GM12878 (cell line): ENCODE measurements at regions not wholly inside any gene's neighbourhood (a gene's known extent, or its start where the extent isn't known, plus 50 kb on each side); places are given as distances from the start of the nearest gene placed in this dataset.

Experiments used
- ATAC-seq: fragments of 200-7000 bp; cut with Tn5 transposase; 3 replicates; pipeline ENCODE4 v1.9.1; 2020; ENCODE audit warnings: mild to moderate bottlenecking, moderate library complexity
- BruUV-seq: library from RNA; stranded (reverse); fragments of 400-500 nt; replicated peaks from 2 replicates; lab custom pipeline; 2021; lab: Mats Ljungman, UMichigan
- CTCF ChIA-PET: fragments of 300-600 bp; sonication (Branson Sonifier 250); formaldehyde crosslinking; extraction: SDS; loops from one replicate; lab custom pipeline; 2021; ENCODE audit warnings: inconsistent platforms; lab: Yijun Ruan, JAX
- POLR2A ChIA-PET: fragments of 350-600 bp; formaldehyde crosslinking; extraction: SDS; loops from one replicate; lab custom pipeline; 2021; ENCODE audit warnings: inconsistent platforms; lab: Charles Lee
- RAD21 ChIA-PET: fragments of 300-600 bp; sonication (Branson Sonifier 250); formaldehyde crosslinking; loops from one replicate; lab custom pipeline; 2023; ENCODE audit warnings: antibody characterized with exemption; ENCODE audit not compliant: unreplicated experiment; lab: Charles Lee
- SMC1A ChIA-PET: fragments of 300-600 bp; sonication (Branson Sonifier 250); formaldehyde crosslinking; loops from one replicate; lab custom pipeline; 2023; ENCODE audit not compliant: unreplicated experiment, uncharacterized antibody; lab: Charles Lee
- DNase-seq: peaks from one replicate; pipeline ENCODE4 v3.0.0-alpha.2; 2011; ENCODE audit warnings: low read depth, low spot score
- FAIRE-seq: peaks from 3 replicates; lab custom pipeline; 2011; peaks lifted over from hg19 to GRCh38; lab: Jason Lieb, UNC
- H2AFZ ChIP-seq: 2 replicates; pipeline ENCODE4 v1.6.0; 2011; ENCODE audit warnings: low read depth, low read length, control low read depth; ENCODE audit not compliant: control insufficient read depth
- H3K27ac ChIP-seq: 2 replicates; pipeline ENCODE4 v1.5.1; 2011; ENCODE audit warnings: control low read depth; ENCODE audit not compliant: control insufficient read depth, insufficient read depth
- H3K27me3 ChIP-seq, 2 experiments: replicated peaks in 1 of 2; 2 replicates each; pipeline versions ENCODE4 v1.6.0 to v1.6.1; 2011; ENCODE audit warnings: low read length in 1 of 2; ENCODE audit not compliant: control insufficient read depth in 2 of 2, insufficient read depth in 2 of 2
- H3K36me3 ChIP-seq, 2 experiments: 2 replicates each; pipeline ENCODE4 v1.5.1; 2011; ENCODE audit warnings: low read length in 1 of 2; ENCODE audit not compliant: control insufficient read depth in 2 of 2, insufficient read depth in 2 of 2
- H3K4me1 ChIP-seq: 2 replicates; pipeline ENCODE4 v1.6.1; 2011; ENCODE audit warnings: mild to moderate bottlenecking, low read length, moderate library complexity, mixed read lengths; ENCODE audit not compliant: control insufficient read depth, insufficient read depth
- H3K4me2 ChIP-seq: 2 replicates; pipeline ENCODE4 v1.6.0; 2011; ENCODE audit warnings: control low read depth; ENCODE audit not compliant: control insufficient read depth, insufficient read depth
- H3K4me3 ChIP-seq: fragments of 200-600 bp; sonication (generic); 2 replicates; pipeline ENCODE4 v1.5.1; 2016
- H3K79me2 ChIP-seq: 2 replicates; pipeline ENCODE4 v1.6.0; 2011; ENCODE audit warnings: low read length; ENCODE audit not compliant: control insufficient read depth, insufficient read depth
- H3K9ac ChIP-seq: 2 replicates; pipeline ENCODE4 v1.8.0; 2011; ENCODE audit warnings: low read length, control low read depth, mixed read lengths; ENCODE audit not compliant: control insufficient read depth, insufficient read depth
- H3K9me3 ChIP-seq: replicated peaks from 3 replicates; pipeline ENCODE4 v1.5.1; 2011; ENCODE audit warnings: mild to moderate bottlenecking, low read length; ENCODE audit not compliant: control insufficient read depth, insufficient read depth
- H4K20me1 ChIP-seq: 2 replicates; pipeline ENCODE4 v1.6.0; 2011; ENCODE audit not compliant: control insufficient read depth, insufficient read depth
- ATF7 ChIP-seq: fragments of 450-650 bp; IDR thresholded peaks from 2 replicates; pipeline ENCODE4 v1.6.1; 2016; ENCODE audit warnings: low read depth, mild to moderate bottlenecking
- CBFB ChIP-seq: IDR thresholded peaks from 2 replicates; pipeline ENCODE4 v1.6.1; 2016; ENCODE audit warnings: antibody characterized with exemption, low read depth
- EGR1 ChIP-seq, 2 experiments: IDR thresholded peaks; 1 replicate in 1 of 2; 2 replicates in 1 of 2; pipeline ENCODE4 v1.6.1; 2011 to 2012; ENCODE audit warnings: low read depth in 2 of 2, low read length in 2 of 2, borderline replicate concordance in 1 of 2, mild to moderate bottlenecking in 1 of 2, moderate library complexity in 1 of 2
- IKZF2 ChIP-seq, 2 experiments: fragments of 450-650 bp; IDR thresholded peaks; 2 replicates each; pipeline ENCODE4 v1.6.1; 2017; ENCODE audit warnings: mild to moderate bottlenecking in 2 of 2, moderate library complexity in 2 of 2
- MEF2A ChIP-seq: IDR thresholded peaks from 2 replicates; pipeline ENCODE4 v1.6.1; 2011; ENCODE audit warnings: low read depth, mild to moderate bottlenecking, low read length, moderate library complexity; ENCODE audit not compliant: insufficient read depth
- NFIC ChIP-seq: IDR thresholded peaks from 2 replicates; pipeline ENCODE4 v1.6.1; 2012; ENCODE audit warnings: low read depth, mild to moderate bottlenecking, inconsistent platforms, low read length, moderate library complexity
- POLR2AphosphoS5 ChIP-seq: IDR thresholded peaks from 2 replicates; pipeline ENCODE4 v1.6.1; 2011; ENCODE audit warnings: mild to moderate bottlenecking, low read length, inconsistent platforms
- RB1 ChIP-seq: fragments of 450-650 bp; formaldehyde crosslinking; IDR thresholded peaks from 2 replicates; pipeline ENCODE4 v1.6.1; 2017; ENCODE audit warnings: mild to moderate bottlenecking, borderline replicate concordance
- RCOR1 ChIP-seq: conservative IDR thresholded peaks from 2 replicates; pipeline ENCODE4 v1.6.1; 2012; ENCODE audit warnings: low read depth, low read length, improper control_type of control experiment
- SMC3 ChIP-seq: IDR thresholded peaks from 2 replicates; pipeline ENCODE4 v1.6.1; 2011; ENCODE audit warnings: low read length, improper control_type of control experiment, borderline replicate concordance
- SPI1 ChIP-seq: IDR thresholded peaks from 2 replicates; pipeline ENCODE4 v1.6.1; 2011; ENCODE audit warnings: low read depth, mild to moderate bottlenecking, low read length, moderate library complexity, borderline replicate concordance; ENCODE audit not compliant: insufficient read depth
- SREBF1 ChIP-seq: IDR thresholded peaks from 2 replicates; pipeline ENCODE4 v1.6.1; 2012; ENCODE audit warnings: mild to moderate bottlenecking, low read length
- TARDBP ChIP-seq: IDR thresholded peaks from 2 replicates; pipeline ENCODE4 v1.6.1; 2016; ENCODE audit warnings: borderline replicate concordance
- ZNF622 ChIP-seq: fragments of 450-650 bp; IDR thresholded peaks from 2 replicates; pipeline ENCODE4 v1.6.1; 2017; ENCODE audit warnings: mild to moderate bottlenecking, inconsistent platforms
- WGBS: methylation state at CpG from one replicate; pipeline ENCODE4 v1.1.6; 2016; ENCODE audit warnings: low lambda C conversion rate; ENCODE audit not compliant: insufficient replicate concordance, insufficient coverage; ENCODE audit errors: missing lambda C conversion rate; 5-methylcytosine and 5-hydroxymethylcytosine counted together
- in situ Hi-C: fragments of 300-500 bp; cut with MboI; formaldehyde crosslinking; loops from 9 replicates; pipeline ENCODE4 v1.14.3; 2018; ENCODE audit warnings: mixed read lengths
- intact Hi-C: fragments of 100-400 bp; cut with micrococcal nuclease; formaldehyde crosslinking; loops from one replicate; pipeline ENCODE4 v1.14.2; 2022; ENCODE audit not compliant: unreplicated experiment
- TF ChIP-seq, protein P1 (sequence below), 3 experiments: IDR thresholded peaks in 2 of 3; conservative IDR thresholded peaks in 1 of 3; 2 replicates each; pipeline ENCODE4 v1.5.1; 2011; ENCODE audit warnings: low read depth in 3 of 3, low read length in 3 of 3, mild to moderate bottlenecking in 3 of 3, control low read depth in 2 of 3, moderate library complexity in 2 of 3, inconsistent platforms in 1 of 3, mixed read lengths in 1 of 3; ENCODE audit not compliant: control insufficient read depth in 2 of 3, insufficient read depth in 1 of 3; ENCODE audit errors: extremely low read depth in 1 of 3
- TF ChIP-seq, protein P2 (sequence below): IDR thresholded peaks from 2 replicates; pipeline ENCODE4 v1.6.1; 2012; ENCODE audit warnings: improper control_type of control experiment, low read depth, low read length; ENCODE audit not compliant: insufficient replicate concordance

DNA sequence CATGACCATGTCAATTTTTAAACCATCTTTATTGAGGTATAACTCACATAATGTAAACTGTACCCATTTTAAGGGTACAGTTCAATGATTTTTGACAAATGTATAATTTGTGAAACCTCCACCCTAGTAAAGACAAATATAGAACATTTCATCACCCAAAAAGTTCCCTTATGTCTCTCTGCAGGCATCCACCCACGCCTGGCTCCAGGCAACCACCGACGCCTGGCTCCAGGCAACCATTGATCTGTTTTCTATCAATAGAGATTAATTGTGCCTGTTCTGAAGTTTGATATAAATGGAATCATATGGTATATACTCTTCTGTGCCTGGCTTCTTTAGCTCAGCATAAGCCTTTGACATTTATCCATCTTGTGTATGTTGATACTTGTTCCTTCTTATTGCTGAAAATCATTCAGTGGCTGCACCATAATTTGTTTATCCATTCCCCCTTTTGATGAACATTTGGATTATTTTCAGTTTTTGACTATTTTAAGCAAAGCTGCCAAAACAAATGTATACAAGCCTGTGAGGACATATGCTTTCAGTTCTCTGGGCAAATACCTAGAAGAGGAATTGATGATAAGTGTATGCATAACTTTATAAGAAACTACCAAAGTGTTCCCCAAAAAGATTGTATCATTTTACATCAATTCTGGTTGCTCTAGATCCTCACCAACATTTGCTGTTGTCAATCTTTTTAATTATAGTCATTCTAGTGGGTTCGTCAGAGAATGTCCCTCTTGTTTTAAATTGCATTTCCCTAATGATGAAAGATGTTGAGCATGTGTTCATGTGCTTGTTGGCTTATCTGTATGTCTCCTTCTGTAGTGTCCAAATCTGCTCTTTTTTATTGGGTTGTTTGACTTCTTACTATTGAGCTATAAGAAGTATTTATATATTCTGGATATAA, 55.7 kb upstream of the HECTD2 start:
- intact Hi-C loops: no loop called here
- CTCF ChIA-PET: interaction anchor here (0.6 to 2.2 kb wide), 6 partner anchors 9 to 278 kb away, joined by 3 to 7 read pairs (median 4); partner anchors contain the start of gene PPP1R3C
- RAD21 ChIA-PET: interaction anchor here (0.7 kb wide), 1 partner anchor 28 kb away, joined by 3 read pairs; no protein-coding TSS in a partner anchor
- H3K4me2 ChIP-seq: no peak overlapping the region
- no peak overlapping the region for H3K27ac ChIP-seq
- FAIRE-seq (no peak), DNase-seq (no peak), ATAC-seq (peak; percentile 60)
- no peaks in the 10 kb centered on the region for H3K36me3 ChIP-seq
- no peaks in the 10 kb centered on the region for H3K79me2 ChIP-seq
- no peaks in the 10 kb centered on the region; a peak in 1 of 4 replicates for H3K27me3 ChIP-seq
- no peak overlapping the region for H3K9ac ChIP-seq
- in situ Hi-C loops: no loop called here
- no peak overlapping the region for H2AFZ ChIP-seq
- H4K20me1 ChIP-seq: no peaks in the 10 kb centered on the region
- WGBS: 33% methylated on average over 4 of the region's 4 CpGs
- no TSS peak for BruUV-seq
- SMC1A ChIA-PET: interaction anchor here (0.7 to 2.0 kb wide), 3 partner anchors 13 to 15 kb away, joined by 3 to 5 read pairs (median 3); no protein-coding TSS in a partner anchor
- no peaks in the 10 kb centered on the region; the same call in 1 of the 3 replicates for H3K9me3 ChIP-seq
- no peaks in the 10 kb centered on the region for H3K4me1 ChIP-seq
- H3K4me3 ChIP-seq: no peak overlapping the region
- POLR2A ChIA-PET: no interaction called here
- TF ChIP-seq NFIC: peak; percentile 38; the same call in 1 of the 2 replicates
- TF ChIP-seq, protein P1, sequence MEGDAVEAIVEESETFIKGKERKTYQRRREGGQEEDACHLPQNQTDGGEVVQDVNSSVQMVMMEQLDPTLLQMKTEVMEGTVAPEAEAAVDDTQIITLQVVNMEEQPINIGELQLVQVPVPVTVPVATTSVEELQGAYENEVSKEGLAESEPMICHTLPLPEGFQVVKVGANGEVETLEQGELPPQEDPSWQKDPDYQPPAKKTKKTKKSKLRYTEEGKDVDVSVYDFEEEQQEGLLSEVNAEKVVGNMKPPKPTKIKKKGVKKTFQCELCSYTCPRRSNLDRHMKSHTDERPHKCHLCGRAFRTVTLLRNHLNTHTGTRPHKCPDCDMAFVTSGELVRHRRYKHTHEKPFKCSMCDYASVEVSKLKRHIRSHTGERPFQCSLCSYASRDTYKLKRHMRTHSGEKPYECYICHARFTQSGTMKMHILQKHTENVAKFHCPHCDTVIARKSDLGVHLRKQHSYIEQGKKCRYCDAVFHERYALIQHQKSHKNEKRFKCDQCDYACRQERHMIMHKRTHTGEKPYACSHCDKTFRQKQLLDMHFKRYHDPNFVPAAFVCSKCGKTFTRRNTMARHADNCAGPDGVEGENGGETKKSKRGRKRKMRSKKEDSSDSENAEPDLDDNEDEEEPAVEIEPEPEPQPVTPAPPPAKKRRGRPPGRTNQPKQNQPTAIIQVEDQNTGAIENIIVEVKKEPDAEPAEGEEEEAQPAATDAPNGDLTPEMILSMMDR (IDR thresholded peaks at IDR 0.05 in 2 of 3, conservative IDR thresholded peaks at IDR 0.05 in 1 of 3; ENCODE audit: control insufficient read depth in 2 of 3, extremely low read depth in 1 of 3, insufficient read depth in 1 of 3, low read depth in 3 of 3, low read length in 3 of 3): no peak
- TF ChIP-seq POLR2AphosphoS5: no peak
- peak in 1 of 2 experiments; percentile 92; a peak in 2 of 3 replicates for TF ChIP-seq EGR1 (IDR thresholded peaks at IDR 0.05; ENCODE audit: borderline replicate concordance in 1 of 2, low read depth in 2 of 2, low read length in 2 of 2)
- peak; percentile 62; the same call in 1 of the 2 replicates for TF ChIP-seq MEF2A
- TF ChIP-seq CBFB: no peak
- TF ChIP-seq TARDBP: no peak
- no peak for TF ChIP-seq IKZF2 (IDR thresholded peaks at IDR 0.05)
- TF ChIP-seq, protein P2, sequence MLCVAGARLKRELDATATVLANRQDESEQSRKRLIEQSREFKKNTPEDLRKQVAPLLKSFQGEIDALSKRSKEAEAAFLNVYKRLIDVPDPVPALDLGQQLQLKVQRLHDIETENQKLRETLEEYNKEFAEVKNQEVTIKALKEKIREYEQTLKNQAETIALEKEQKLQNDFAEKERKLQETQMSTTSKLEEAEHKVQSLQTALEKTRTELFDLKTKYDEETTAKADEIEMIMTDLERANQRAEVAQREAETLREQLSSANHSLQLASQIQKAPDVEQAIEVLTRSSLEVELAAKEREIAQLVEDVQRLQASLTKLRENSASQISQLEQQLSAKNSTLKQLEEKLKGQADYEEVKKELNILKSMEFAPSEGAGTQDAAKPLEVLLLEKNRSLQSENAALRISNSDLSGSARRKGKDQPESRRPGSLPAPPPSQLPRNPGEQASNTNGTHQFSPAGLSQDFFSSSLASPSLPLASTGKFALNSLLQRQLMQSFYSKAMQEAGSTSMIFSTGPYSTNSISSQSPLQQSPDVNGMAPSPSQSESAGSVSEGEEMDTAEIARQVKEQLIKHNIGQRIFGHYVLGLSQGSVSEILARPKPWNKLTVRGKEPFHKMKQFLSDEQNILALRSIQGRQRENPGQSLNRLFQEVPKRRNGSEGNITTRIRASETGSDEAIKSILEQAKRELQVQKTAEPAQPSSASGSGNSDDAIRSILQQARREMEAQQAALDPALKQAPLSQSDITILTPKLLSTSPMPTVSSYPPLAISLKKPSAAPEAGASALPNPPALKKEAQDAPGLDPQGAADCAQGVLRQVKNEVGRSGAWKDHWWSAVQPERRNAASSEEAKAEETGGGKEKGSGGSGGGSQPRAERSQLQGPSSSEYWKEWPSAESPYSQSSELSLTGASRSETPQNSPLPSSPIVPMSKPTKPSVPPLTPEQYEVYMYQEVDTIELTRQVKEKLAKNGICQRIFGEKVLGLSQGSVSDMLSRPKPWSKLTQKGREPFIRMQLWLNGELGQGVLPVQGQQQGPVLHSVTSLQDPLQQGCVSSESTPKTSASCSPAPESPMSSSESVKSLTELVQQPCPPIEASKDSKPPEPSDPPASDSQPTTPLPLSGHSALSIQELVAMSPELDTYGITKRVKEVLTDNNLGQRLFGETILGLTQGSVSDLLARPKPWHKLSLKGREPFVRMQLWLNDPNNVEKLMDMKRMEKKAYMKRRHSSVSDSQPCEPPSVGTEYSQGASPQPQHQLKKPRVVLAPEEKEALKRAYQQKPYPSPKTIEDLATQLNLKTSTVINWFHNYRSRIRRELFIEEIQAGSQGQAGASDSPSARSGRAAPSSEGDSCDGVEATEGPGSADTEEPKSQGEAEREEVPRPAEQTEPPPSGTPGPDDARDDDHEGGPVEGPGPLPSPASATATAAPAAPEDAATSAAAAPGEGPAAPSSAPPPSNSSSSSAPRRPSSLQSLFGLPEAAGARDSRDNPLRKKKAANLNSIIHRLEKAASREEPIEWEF: peak; percentile 43
- TF ChIP-seq SREBF1: no peak
- no peak for TF ChIP-seq ZNF622
- no peak for TF ChIP-seq SPI1
- TF ChIP-seq RCOR1: no peak
- no peak for TF ChIP-seq SMC3
- peak; percentile 41; the same call in 1 of the 2 replicates for TF ChIP-seq ATF7
- no peak for TF ChIP-seq RB1
